Osteocyte (in vitro differentiated cells): ENCODE measurements at regions not wholly inside any gene's neighbourhood (a gene's known extent, or its start where the extent isn't known, plus 50 kb on each side); places are given as distances from the start of the nearest gene placed in this dataset.

Experiments
- DNase-seq: peaks from one replicate; pipeline ENCODE4 v3.0.0; 2021; ENCODE audit warnings: mixed read lengths; ENCODE audit not compliant: unreplicated experiment; ENCODE audit errors: extremely low spot score
- H3K27ac Mint-ChIP-seq: one replicate; pipeline ENCODE4 v1.8.0; 2021; ENCODE audit warnings: mild to moderate bottlenecking, mixed read lengths; ENCODE audit not compliant: unreplicated experiment
- H3K27me3 Mint-ChIP-seq: one replicate; pipeline ENCODE4 v1.8.0; 2021; ENCODE audit warnings: mixed read lengths; ENCODE audit not compliant: unreplicated experiment
- H3K36me3 Mint-ChIP-seq: one replicate; pipeline ENCODE4 v1.8.0; 2021; ENCODE audit warnings: mixed read lengths; ENCODE audit not compliant: unreplicated experiment
- H3K4me1 Mint-ChIP-seq: one replicate; pipeline ENCODE4 v1.8.0; 2021; ENCODE audit warnings: mixed read lengths; ENCODE audit not compliant: unreplicated experiment
- H3K4me3 Mint-ChIP-seq: one replicate; pipeline ENCODE4 v1.8.0; 2021; ENCODE audit warnings: mild to moderate bottlenecking, moderate library complexity, mixed read lengths; ENCODE audit not compliant: unreplicated experiment
- H3K9me3 Mint-ChIP-seq: one replicate; pipeline ENCODE4 v1.8.0; 2021; ENCODE audit warnings: mixed read lengths; ENCODE audit not compliant: unreplicated experiment
- CTCF ChIP-seq: fragments of 200-600 bp; sonication (generic); IDR thresholded peaks from 2 replicates; pipeline ENCODE4 v1.5.0; 2021; ENCODE audit warnings: antibody characterized with exemption, mild to moderate bottlenecking, moderate library complexity

GRCh38 chr7:116355424-116355765, 144.1 kb upstream of the CAV2 start:
- Mint-ChIP-seq H3K4me1 (peaks cover 49% of the 10 kb centered on the region), H3K36me3 (no peaks in the 10 kb centered on the region), H3K4me3 (peak overlapping the region; percentile 63), H3K27me3 (no peaks in the 10 kb centered on the region), H3K9me3 (no peaks in the 10 kb centered on the region), H3K27ac (peak overlapping the region; percentile 94)
- DNase-seq = no peak
- TF ChIP-seq CTCF = no peak

GRCh38 chr7:116356333-116356965, 143.1 kb upstream of the CAV2 start:
- no peaks in the 10 kb centered on the region for H3K36me3 Mint-ChIP-seq
- H3K27me3 Mint-ChIP-seq = no peaks in the 10 kb centered on the region
- H3K4me1 Mint-ChIP-seq = peaks cover 52% of the 10 kb centered on the region
- no peak for DNase-seq
- H3K9me3 Mint-ChIP-seq = no peaks in the 10 kb centered on the region
- TF ChIP-seq CTCF = no peak
- H3K27ac Mint-ChIP-seq = peak overlapping the region; percentile 94
- no peak overlapping the region for H3K4me3 Mint-ChIP-seq

GRCh38 chr7:116356979-116357378, 142.6 kb upstream of the CAV2 start:
- H3K27ac Mint-ChIP-seq = peak overlapping the region; percentile 94
- no peak for TF ChIP-seq CTCF
- no peak for DNase-seq
- no peaks in the 10 kb centered on the region for H3K27me3 Mint-ChIP-seq
- H3K4me3 Mint-ChIP-seq = no peak overlapping the region
- no peaks in the 10 kb centered on the region for H3K9me3 Mint-ChIP-seq
- peaks cover 54% of the 10 kb centered on the region for H3K4me1 Mint-ChIP-seq
- no peaks in the 10 kb centered on the region for H3K36me3 Mint-ChIP-seq

- Mint-ChIP-seq H3K27me3 (no peaks in the 10 kb centered on the region), H3K4me1 (peaks cover 62% of the 10 kb centered on the region), H3K36me3 (no peaks in the 10 kb centered on the region), H3K4me3 (no peak overlapping the region), H3K27ac (peak overlapping the region; percentile 94), H3K9me3 (no peaks in the 10 kb centered on the region)
- no peak for TF ChIP-seq CTCF
- DNase-seq = no peak
Measured at GRCh38 chr7:116357781-116358670, 141.5 kb upstream of the CAV2 start.

- H3K9me3 Mint-ChIP-seq = no peaks in the 10 kb centered on the region
- no peaks in the 10 kb centered on the region for H3K36me3 Mint-ChIP-seq
- TF ChIP-seq CTCF = no peak
- peaks cover 45% of the 10 kb centered on the region for H3K4me1 Mint-ChIP-seq
- no peak for DNase-seq
- H3K27me3 Mint-ChIP-seq = no peaks in the 10 kb centered on the region
- H3K27ac Mint-ChIP-seq = peak overlapping the region; percentile 65
- H3K4me3 Mint-ChIP-seq = no peak overlapping the region
Measured at GRCh38 chr7:116361767-116362166, 137.8 kb upstream of the CAV2 start.
